Brain microvascular endothelial cell (primary cell): ENCODE measurements at regions not wholly inside any gene's neighbourhood (a gene's known extent, or its start where the extent isn't known, plus 50 kb on each side); places are given as distances from the start of the nearest gene placed in this dataset.

Source experiments
- DNase-seq: peaks from one replicate; pipeline ENCODE4 v3.0.0-alpha.2; 2020
- H3K27ac ChIP-seq: fragments of 250-450 bp; sonication (Bioruptor Pico); 2 replicates; pipeline ENCODE4 v1.5.1; 2020; ENCODE audit warnings: mild to moderate bottlenecking, moderate library complexity
- H3K27me3 ChIP-seq: fragments of 250-450 bp; sonication (Bioruptor Pico); replicated peaks from 2 replicates; pipeline ENCODE4 v1.5.1; 2020; ENCODE audit warnings: mild to moderate bottlenecking
- H3K36me3 ChIP-seq: fragments of 250-450 bp; sonication (Bioruptor Pico); replicated peaks from 2 replicates; pipeline ENCODE4 v1.5.1; 2020; ENCODE audit warnings: mild to moderate bottlenecking
- H3K4me3 ChIP-seq: 2 replicates; pipeline ENCODE4 v1.5.1; 2011; ENCODE audit warnings: low read depth, mild to moderate bottlenecking, control low read depth, low read length, moderate library complexity
- CTCF ChIP-seq: IDR thresholded peaks from 2 replicates; pipeline ENCODE4 v1.5.1; 2011; ENCODE audit warnings: low read depth, mild to moderate bottlenecking, moderate library complexity, low read length, control low read depth, inconsistent platforms; ENCODE audit errors: missing control alignments
- in situ Hi-C: cut with HindIII; loops from 2 replicates; pipeline ENCODE4 v1.10.0; 2017; ENCODE audit warnings: low sequenced_read_pairs, low pct_ligation_motif_present

DNA sequence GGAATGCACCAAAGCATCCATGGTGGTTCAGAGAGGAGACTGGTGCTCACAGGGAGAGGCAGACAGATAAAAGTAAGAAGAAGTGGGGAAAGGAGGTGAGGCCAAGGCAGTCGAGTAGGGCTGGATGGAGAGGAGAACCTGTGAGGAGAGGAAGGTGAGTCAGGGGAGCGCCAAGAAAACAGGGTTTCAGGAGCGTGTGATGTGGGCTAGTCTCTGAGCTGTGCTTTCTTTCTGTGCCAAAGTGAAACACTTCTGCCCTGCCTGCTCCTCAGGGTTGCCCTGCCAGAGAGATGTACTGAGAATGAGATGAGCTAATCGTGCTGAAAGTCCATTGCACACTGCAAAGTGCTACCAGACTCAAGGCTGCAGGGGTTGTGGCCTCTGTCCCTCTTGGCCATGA, 310.7 kb upstream of the CCL2 start:
- TF ChIP-seq CTCF, result no peak
- H3K27ac ChIP-seq, result no peak overlapping the region
- no peak overlapping the region for H3K4me3 ChIP-seq
- DNase-seq, result no peak
- in situ Hi-C loops, result no loop called here
- H3K36me3 ChIP-seq, result no peaks in the 10 kb centered on the region
- H3K27me3 ChIP-seq, result no peaks in the 10 kb centered on the region

- in situ Hi-C loops, result no loop called here
- no peak for DNase-seq
- Histone ChIP-seq H3K27ac (no peak overlapping the region), H3K27me3 (no peaks in the 10 kb centered on the region), H3K36me3 (no peaks in the 10 kb centered on the region), H3K4me3 (no peak overlapping the region)
- TF ChIP-seq CTCF, result no peak
Measured at GRCh38 chr17:33944826-33945225, 310.3 kb upstream of the CCL2 start.

DNA sequence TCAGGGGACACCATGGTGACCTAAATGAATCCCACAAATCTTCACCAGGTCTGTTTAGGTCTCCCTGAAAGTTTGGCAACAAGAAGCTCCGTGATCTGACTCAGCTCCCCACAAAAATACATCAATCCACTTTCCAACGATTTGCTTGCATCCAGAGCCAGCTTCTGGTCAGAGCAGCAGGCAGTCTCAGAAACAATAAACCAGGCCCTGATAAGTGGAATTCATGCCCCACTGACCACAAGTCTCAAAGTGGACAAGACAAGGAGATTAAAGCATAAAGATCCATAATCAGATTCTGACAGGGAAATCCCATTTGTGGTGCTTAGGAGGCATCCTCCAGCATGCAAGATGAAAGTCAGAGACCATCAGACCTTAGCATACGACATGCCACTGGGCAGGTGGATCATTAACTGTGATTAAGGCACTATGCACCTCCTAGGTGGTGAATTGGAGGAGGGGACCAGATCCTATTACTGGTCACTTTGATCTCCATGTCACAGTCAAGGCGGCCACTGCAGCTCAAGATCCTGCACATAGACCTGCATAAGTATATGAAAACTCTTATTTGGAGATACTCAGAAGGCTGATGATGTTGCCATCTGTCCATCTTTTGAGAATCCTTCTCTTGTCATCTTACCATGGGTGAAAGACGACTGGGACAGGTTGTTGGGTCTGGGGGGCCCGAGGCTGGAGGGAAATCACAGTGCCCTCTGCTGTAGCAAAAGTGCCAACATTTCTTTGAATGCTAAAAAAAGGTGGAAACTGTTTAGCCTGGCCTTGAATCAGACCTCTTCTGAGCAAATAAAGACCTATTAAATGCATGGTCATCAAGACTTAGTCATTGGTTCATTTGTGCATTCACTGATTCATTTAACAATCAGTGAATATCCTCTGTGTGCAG, 309.2 kb upstream of the CCL2 start:
- DNase-seq, result no peak
- in situ Hi-C loops, result no loop called here
- TF ChIP-seq CTCF, result no peak
- no peaks in the 10 kb centered on the region for H3K27me3 ChIP-seq
- H3K4me3 ChIP-seq, result no peak overlapping the region
- no peak overlapping the region for H3K27ac ChIP-seq
- no peaks in the 10 kb centered on the region for H3K36me3 ChIP-seq

- Histone ChIP-seq H3K36me3 (no peaks in the 10 kb centered on the region), H3K27ac (no peak overlapping the region), H3K4me3 (no peak overlapping the region), H3K27me3 (no peaks in the 10 kb centered on the region)
- in situ Hi-C loops, result no loop called here
- no peak for DNase-seq
- TF ChIP-seq CTCF, result no peak
Measured at GRCh38 chr17:33947762-33948161, 307.3 kb upstream of the CCL2 start.

DNA sequence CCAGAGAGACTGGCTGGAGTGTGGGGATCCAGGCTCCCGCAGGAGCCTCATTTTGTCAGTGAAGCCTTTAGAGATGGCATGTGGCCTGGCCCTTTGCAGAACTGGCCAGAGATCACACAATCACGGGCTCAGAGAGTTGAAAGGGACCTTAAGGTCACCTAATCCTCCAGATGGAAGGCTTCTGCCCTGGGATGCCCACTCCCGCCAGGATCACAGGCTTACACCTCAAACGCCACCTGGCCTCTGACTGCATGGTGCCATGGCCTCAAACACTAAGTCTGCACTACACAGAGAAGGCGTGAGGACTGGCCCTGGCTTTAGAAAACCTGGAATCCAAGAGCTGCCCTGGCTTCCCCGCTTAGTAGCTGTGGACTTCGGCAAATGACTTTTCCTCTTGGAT, 306.8 kb upstream of the CCL2 start:
- TF ChIP-seq CTCF, result no peak
- H3K27me3 ChIP-seq, result no peaks in the 10 kb centered on the region
- no peak overlapping the region for H3K27ac ChIP-seq
- no peak overlapping the region for H3K4me3 ChIP-seq
- in situ Hi-C loops, result no loop called here
- H3K36me3 ChIP-seq, result no peaks in the 10 kb centered on the region
- DNase-seq, result no peak

DNA sequence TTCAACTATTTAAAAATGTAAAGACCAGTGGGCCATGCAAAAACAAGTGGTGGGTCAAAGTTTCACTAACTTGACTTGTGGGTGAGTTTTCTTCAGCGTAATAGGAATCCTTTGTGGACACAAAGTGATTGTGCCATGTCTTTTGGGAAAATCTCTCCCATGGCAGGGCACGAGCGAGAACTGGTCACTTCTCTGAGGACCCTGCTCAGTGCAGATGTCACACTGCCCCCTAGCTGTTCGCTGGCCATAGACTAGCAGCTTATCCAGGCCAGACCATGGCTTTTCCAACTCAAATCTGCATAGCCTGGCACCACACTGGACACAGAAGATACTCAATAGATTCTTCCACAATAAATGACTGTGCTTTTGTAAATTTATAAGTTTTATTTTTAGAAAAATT, 306.0 kb upstream of the CCL2 start:
- no peaks in the 10 kb centered on the region for H3K36me3 ChIP-seq
- no peaks in the 10 kb centered on the region for H3K27me3 ChIP-seq
- in situ Hi-C loops, result no loop called here

More for the DNA sequence above, 306.0 kb upstream of the CCL2 start:
- Histone ChIP-seq H3K27ac (no peak overlapping the region), H3K4me3 (no peak overlapping the region)
- no peak for TF ChIP-seq CTCF
- no peak for DNase-seq
